ENCODE measurements at regions not wholly inside any gene's neighbourhood (a gene's known extent, or its start where the extent isn't known, plus 50 kb on each side); places are given as distances from the start of the nearest gene placed in this dataset.

GRCh38 chr5:156019571-156020180 is 307.3 kb upstream of the SGCD start:
- H3K27ac Mint-ChIP-seq = no peak overlapping the region
- TF ChIP-seq, protein P1, sequence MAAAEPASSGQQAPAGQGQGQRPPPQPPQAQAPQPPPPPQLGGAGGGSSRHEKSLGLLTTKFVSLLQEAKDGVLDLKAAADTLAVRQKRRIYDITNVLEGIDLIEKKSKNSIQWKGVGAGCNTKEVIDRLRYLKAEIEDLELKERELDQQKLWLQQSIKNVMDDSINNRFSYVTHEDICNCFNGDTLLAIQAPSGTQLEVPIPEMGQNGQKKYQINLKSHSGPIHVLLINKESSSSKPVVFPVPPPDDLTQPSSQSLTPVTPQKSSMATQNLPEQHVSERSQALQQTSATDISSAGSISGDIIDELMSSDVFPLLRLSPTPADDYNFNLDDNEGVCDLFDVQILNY (CRISPR knock-in tag; IDR thresholded peaks at IDR 0.05) = no peak
- TF ChIP-seq ZNF138 (CRISPR knock-in tag; conservative IDR thresholded peaks at IDR 0.05) (no peak), ZNF532 (CRISPR knock-in tag; IDR thresholded peaks at IDR 0.05; ENCODE audit: borderline replicate concordance) (no peak), NFATC4 (CRISPR knock-in tag; IDR thresholded peaks at IDR 0.05) (no peak), CTCF (IDR thresholded peaks at IDR 0.05) (no peak), ZNF232 (CRISPR knock-in tag; IDR thresholded peaks at IDR 0.05) (no peak), ATF6 (CRISPR knock-in tag; IDR thresholded peaks at IDR 0.05) (no peak), ZMAT4 (CRISPR knock-in tag; IDR thresholded peaks at IDR 0.05) (no peak), ZBTB43 (CRISPR knock-in tag; IDR thresholded peaks at IDR 0.05) (no peak), FOXP1 (CRISPR knock-in tag; IDR thresholded peaks at IDR 0.05; ENCODE audit: borderline replicate concordance) (no peak), ZNF263 (CRISPR knock-in tag; IDR thresholded peaks at IDR 0.05; ENCODE audit: low read depth) (no peak), ESRRA (CRISPR knock-in tag; IDR thresholded peaks at IDR 0.05; ENCODE audit: borderline replicate concordance) (no peak), PREB (CRISPR knock-in tag; IDR thresholded peaks at IDR 0.05; ENCODE audit: borderline replicate concordance) (no peak), OVOL2 (CRISPR knock-in tag; IDR thresholded peaks at IDR 0.05; ENCODE audit: borderline replicate concordance) (no peak)
- TF ChIP-seq, protein P2, sequence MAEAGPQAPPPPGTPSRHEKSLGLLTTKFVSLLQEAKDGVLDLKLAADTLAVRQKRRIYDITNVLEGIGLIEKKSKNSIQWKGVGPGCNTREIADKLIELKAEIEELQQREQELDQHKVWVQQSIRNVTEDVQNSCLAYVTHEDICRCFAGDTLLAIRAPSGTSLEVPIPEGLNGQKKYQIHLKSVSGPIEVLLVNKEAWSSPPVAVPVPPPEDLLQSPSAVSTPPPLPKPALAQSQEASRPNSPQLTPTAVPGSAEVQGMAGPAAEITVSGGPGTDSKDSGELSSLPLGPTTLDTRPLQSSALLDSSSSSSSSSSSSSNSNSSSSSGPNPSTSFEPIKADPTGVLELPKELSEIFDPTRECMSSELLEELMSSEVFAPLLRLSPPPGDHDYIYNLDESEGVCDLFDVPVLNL (CRISPR knock-in tag; IDR thresholded peaks at IDR 0.05; ENCODE audit: borderline replicate concordance, low read depth) = no peak
- no peaks in the 10 kb centered on the region for H3K9me3 Mint-ChIP-seq
- no peaks in the 10 kb centered on the region for H3K36me3 Mint-ChIP-seq
- H3K4me3 Mint-ChIP-seq = no peak overlapping the region
- DNase-seq (ENCODE audit: low spot score) (no peak), ATAC-seq (no peak)
- H3K4me1 Mint-ChIP-seq = peaks cover 8% of the 10 kb centered on the region
- H3K27me3 Mint-ChIP-seq (ENCODE audit: low read depth) = no peaks in the 10 kb centered on the region
- CTCF ChIA-PET = no interaction called here
- POLR2A ChIA-PET = no interaction called here
